ENCODE measurements at regions not wholly inside any gene's neighbourhood (a gene's known extent, or its start where the extent isn't known, plus 50 kb on each side); places are given as distances from the start of the nearest gene placed in this dataset.

GRCh38 chr6:9563568-9563967 is 851.3 kb downstream of the TFAP2A start:
- H3K4me3 ChIP-seq (replicated peaks in 1 of 3; ENCODE audit: insufficient read depth in 1 of 3, low read depth in 2 of 3, low read length in 3 of 3), result no peak overlapping the region
- no peak overlapping the region for H2AFZ ChIP-seq (ENCODE audit: low read length)
- no peak overlapping the region for H3K27ac ChIP-seq (ENCODE audit: extremely low read length, insufficient read depth, low read length)
- no peak overlapping the region for H3K9ac ChIP-seq (ENCODE audit: insufficient read depth, low read depth, low read length)
- intact Hi-C loops (cut with micrococcal nuclease; ENCODE audit: unreplicated experiment), result no loop called here
- H3K4me1 ChIP-seq (ENCODE audit: insufficient read depth, low read length), result no peaks in the 10 kb centered on the region
- H3K36me3 ChIP-seq (replicated peaks in 1 of 2; ENCODE audit: control insufficient read depth in 1 of 2, insufficient read depth in 2 of 2, low read length in 2 of 2), result no peaks in the 10 kb centered on the region
- whole genome bisulfite sequencing (ENCODE audit: low lambda C conversion rate), result 0% methylated on average over 1 of the region's 1 CpG
- H4K20me1 ChIP-seq (ENCODE audit: insufficient read depth, low read length), result no peaks in the 10 kb centered on the region
- in situ Hi-C loops (cut with HindIII; ENCODE audit: extremely low pct_ligation_motif_present, low pct_unique_long_range_greater_than_20kb), result no loop called here
- no peak overlapping the region for H3K4me2 ChIP-seq (ENCODE audit: low read depth, low read length)
- no peaks in the 10 kb centered on the region for H3K27me3 ChIP-seq (ENCODE audit: control insufficient read depth in 1 of 2, insufficient read depth in 2 of 2, low read length in 2 of 2)
- H3K79me2 ChIP-seq (ENCODE audit: insufficient read depth, low read length), result no peaks in the 10 kb centered on the region
- BruUV-seq (replicated peaks), result no TSS peak
- FAIRE-seq (no peak), DNase-seq (ENCODE audit: low spot score) (no peak), ATAC-seq (no peak)
- ChIA-PET POLR2A (no interaction called here), CTCF (ENCODE audit: low intra/inter-chr PET ratio, low total read pairs) (no interaction called here)
- 0 out of 2 replicates have a peak, but pooled peaks cover 13% of the 10 kb centered on the region for H3K9me3 ChIP-seq (ENCODE audit: low read length)
- TF ChIP-seq ZBTB10 (CRISPR knock-in tag; IDR thresholded peaks at IDR 0.05; ENCODE audit: borderline replicate concordance) (no peak), ZNF619 (CRISPR knock-in tag; IDR thresholded peaks at IDR 0.05) (no peak), ARNT2 (CRISPR knock-in tag; IDR thresholded peaks at IDR 0.05; ENCODE audit: low read depth) (no peak), PRDM4 (CRISPR knock-in tag; IDR thresholded peaks at IDR 0.05; ENCODE audit: borderline replicate concordance) (no peak), ZNF326 (CRISPR knock-in tag; IDR thresholded peaks at IDR 0.05; ENCODE audit: borderline replicate concordance) (no peak), ZXDC (CRISPR knock-in tag; IDR thresholded peaks at IDR 0.05) (no peak), GATAD1 (CRISPR knock-in tag; IDR thresholded peaks at IDR 0.05) (no peak), IRF9 (CRISPR knock-in tag; IDR thresholded peaks at IDR 0.05; ENCODE audit: borderline replicate concordance) (no peak), TEF (CRISPR knock-in tag; IDR thresholded peaks at IDR 0.05) (no peak), MTA3 (CRISPR knock-in tag; IDR thresholded peaks at IDR 0.05) (no peak), ZNF570 (CRISPR knock-in tag; IDR thresholded peaks at IDR 0.05; ENCODE audit: borderline replicate concordance) (no peak), RCOR2 (CRISPR knock-in tag; IDR thresholded peaks at IDR 0.05) (no peak), ZNF678 (CRISPR knock-in tag; IDR thresholded peaks at IDR 0.05) (no peak), MYNN (CRISPR knock-in tag; IDR thresholded peaks at IDR 0.05; ENCODE audit: low read depth) (no peak)

All from HepG2 (cell line).